HG03175 (cell line): ENCODE measurements at regions not wholly inside any gene's neighbourhood (a gene's known extent, or its start where the extent isn't known, plus 50 kb on each side); places are given as distances from the start of the nearest gene placed in this dataset.

Source experiments
- ATAC-seq: cut with Tn5 transposase; IDR thresholded peaks from one replicate; pipeline ENCODE4 v1.9.1; 2021; ENCODE audit warnings: mild to moderate bottlenecking, moderate library complexity; ENCODE audit not compliant: unreplicated experiment

- no peak for ATAC-seq
Observed at GRCh38 chr5:17160756-17161040, 56.7 kb upstream of the BASP1 start.

- ATAC-seq: no peak
Observed at GRCh38 chr5:17161662-17162061, 55.8 kb upstream of the BASP1 start.

- no peak for ATAC-seq
Observed at GRCh38 chr5:17163221-17163620, 54.2 kb upstream of the BASP1 start.

GRCh38 chr5:17167171-17167891, 50.1 kb upstream of the BASP1 start:
- ATAC-seq: no peak
